ENCODE measurements at regions not wholly inside any gene's neighbourhood (a gene's known extent, or its start where the extent isn't known, plus 50 kb on each side); places are given as distances from the start of the nearest gene placed in this dataset.

DNA sequence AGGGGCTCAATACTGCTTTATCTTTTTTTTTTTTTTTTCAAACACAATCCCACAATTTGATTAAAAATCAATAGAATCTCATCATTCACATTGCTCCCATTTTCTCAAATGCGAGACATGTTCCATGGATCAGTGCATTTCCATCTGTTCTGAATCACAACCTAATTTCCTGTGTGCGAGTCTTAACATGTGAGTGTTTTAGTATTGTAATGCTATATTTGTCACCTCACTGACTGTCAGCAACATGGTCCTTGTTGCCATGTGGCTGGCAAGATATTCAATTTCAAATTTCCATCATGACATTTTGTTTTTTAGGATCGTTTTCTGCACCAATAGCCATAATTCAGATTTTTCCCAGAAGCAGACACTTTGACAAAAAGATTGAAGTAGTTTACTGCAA lies 233.2 kb upstream of the PRDM9 start:
- Histone ChIP-seq H3K4me1 (ENCODE audit: control insufficient read depth in 2 of 2, insufficient read depth in 1 of 2, low read depth in 1 of 2, low read length in 2 of 2) (no peaks in the 10 kb centered on the region), H3K14ac (ENCODE audit: low read length) (no peak overlapping the region), H3K27ac (replicated peaks; ENCODE audit: low read length) (no peak overlapping the region), H3K79me1 (ENCODE audit: low read depth, low read length) (no peaks in the 10 kb centered on the region), H2BK120ac (ENCODE audit: low read depth, low read length) (no peak overlapping the region), H4K8ac (ENCODE audit: low read depth, low read length) (no peak overlapping the region), H2AFZ (ENCODE audit: low read length) (no peak overlapping the region), H2BK12ac (ENCODE audit: low read length) (no peak overlapping the region), H3K18ac (ENCODE audit: low read length) (no peak overlapping the region), H3K23ac (ENCODE audit: low read depth, low read length, poor library complexity) (no peak overlapping the region), H3K36me3 (replicated peaks in 1 of 2; ENCODE audit: control insufficient read depth in 2 of 2, insufficient read depth in 2 of 2, low read length in 2 of 2) (no peaks in the 10 kb centered on the region), H3K27me3 (ENCODE audit: control insufficient read depth in 3 of 3, insufficient read depth in 3 of 3, low read depth in 1 of 3, low read length in 3 of 3) (no peaks in the 10 kb centered on the region), H3K4me3 (ENCODE audit: low read length in 2 of 2) (no peak overlapping the region), H2AK5ac (ENCODE audit: low read depth, low read length) (no peak overlapping the region), H4K91ac (ENCODE audit: low read depth, low read length, poor library complexity) (no peak overlapping the region), H2BK15ac (ENCODE audit: low read length) (no peak overlapping the region), H3K4ac (ENCODE audit: low read length) (no peak overlapping the region), H3K9me3 (replicated peaks in 1 of 2; ENCODE audit: control insufficient read depth in 2 of 2, insufficient read depth in 1 of 2, low read depth in 1 of 2, low read length in 2 of 2) (no peaks in the 10 kb centered on the region), H3K4me2 (ENCODE audit: insufficient read depth, low read length, poor library complexity, severe bottlenecking) (no peak overlapping the region), H2BK5ac (ENCODE audit: low read length) (no peak overlapping the region), H3K9ac (ENCODE audit: low read depth, low read length, poor library complexity) (no peak overlapping the region)
- no CpG with 5 or more reads among the region's 3 CpGs for WGBS, 2 donors (ENCODE audit: extremely low coverage in 2 of 2, insufficient read length in 2 of 2, insufficient replicate concordance in 1 of 2)
- DNase-seq (ENCODE audit: low spot score), result no peak

GRCh38 chr5:23269981-23270380 lies 237.4 kb upstream of the PRDM9 start:
- no peak overlapping the region for H4K8ac ChIP-seq (ENCODE audit: low read depth, low read length)
- H2AFZ ChIP-seq (ENCODE audit: low read length), result no peak overlapping the region
- no peak overlapping the region for H3K4ac ChIP-seq (ENCODE audit: low read length)
- no peak overlapping the region for H3K23ac ChIP-seq (ENCODE audit: low read depth, low read length, poor library complexity)
- no peak overlapping the region for H2AK5ac ChIP-seq (ENCODE audit: low read depth, low read length)
- no peaks in the 10 kb centered on the region for H3K79me1 ChIP-seq (ENCODE audit: low read depth, low read length)
- no peaks in the 10 kb centered on the region for H3K27me3 ChIP-seq (ENCODE audit: control insufficient read depth in 3 of 3, insufficient read depth in 3 of 3, low read depth in 1 of 3, low read length in 3 of 3)
- DNase-seq (ENCODE audit: low spot score), result no peak
- no peaks in the 10 kb centered on the region for H3K4me1 ChIP-seq (ENCODE audit: control insufficient read depth in 2 of 2, insufficient read depth in 1 of 2, low read depth in 1 of 2, low read length in 2 of 2)
- H2BK12ac ChIP-seq (ENCODE audit: low read length), result no peak overlapping the region
- no peak overlapping the region for H2BK120ac ChIP-seq (ENCODE audit: low read depth, low read length)
- WGBS, 2 donors (ENCODE audit: extremely low coverage in 2 of 2, insufficient read length in 2 of 2, insufficient replicate concordance in 1 of 2), result no CpG with 5 or more reads among the region's 2 CpGs
- H2BK15ac ChIP-seq (ENCODE audit: low read length), result no peak overlapping the region
- H3K9me3 ChIP-seq (replicated peaks in 1 of 2; ENCODE audit: control insufficient read depth in 2 of 2, insufficient read depth in 1 of 2, low read depth in 1 of 2, low read length in 2 of 2), result no peaks in the 10 kb centered on the region
- H4K91ac ChIP-seq (ENCODE audit: low read depth, low read length, poor library complexity), result no peak overlapping the region
- H3K9ac ChIP-seq (ENCODE audit: low read depth, low read length, poor library complexity), result no peak overlapping the region
- H3K4me3 ChIP-seq (ENCODE audit: low read length in 2 of 2), result no peak overlapping the region
- no peak overlapping the region for H3K27ac ChIP-seq (replicated peaks; ENCODE audit: low read length)
- H2BK5ac ChIP-seq (ENCODE audit: low read length), result no peak overlapping the region
- H3K36me3 ChIP-seq (replicated peaks in 1 of 2; ENCODE audit: control insufficient read depth in 2 of 2, insufficient read depth in 2 of 2, low read length in 2 of 2), result no peaks in the 10 kb centered on the region
- no peak overlapping the region for H3K14ac ChIP-seq (ENCODE audit: low read length)
- no peak overlapping the region for H3K4me2 ChIP-seq (ENCODE audit: insufficient read depth, low read length, poor library complexity, severe bottlenecking)
- no peak overlapping the region for H3K18ac ChIP-seq (ENCODE audit: low read length)

DNA sequence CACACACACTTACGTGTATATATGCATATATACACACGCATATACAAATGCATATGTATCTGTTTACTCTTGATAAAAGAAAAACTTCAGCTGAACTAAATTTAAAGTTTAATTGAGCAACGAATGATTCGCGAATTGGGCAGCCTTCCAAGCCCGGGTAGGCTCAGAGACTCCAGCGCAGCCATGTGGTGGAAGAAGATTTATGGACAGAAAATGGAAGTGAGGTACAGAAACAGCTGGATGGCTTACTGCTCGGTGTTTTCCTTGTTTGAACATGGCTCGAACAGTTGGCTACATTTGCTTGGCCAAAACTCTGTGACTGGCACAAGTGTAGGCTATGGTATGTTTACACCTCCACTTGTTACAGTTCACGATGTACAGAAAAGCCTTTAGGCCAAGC lies 239.3 kb upstream of the PRDM9 start:
- Histone ChIP-seq H4K8ac (ENCODE audit: low read depth, low read length) (no peak overlapping the region), H3K23ac (ENCODE audit: low read depth, low read length, poor library complexity) (no peak overlapping the region), H2AK5ac (ENCODE audit: low read depth, low read length) (no peak overlapping the region), H3K4ac (ENCODE audit: low read length) (no peak overlapping the region), H3K36me3 (replicated peaks in 1 of 2; ENCODE audit: control insufficient read depth in 2 of 2, insufficient read depth in 2 of 2, low read length in 2 of 2) (no peaks in the 10 kb centered on the region), H3K14ac (ENCODE audit: low read length) (no peak overlapping the region), H2BK12ac (ENCODE audit: low read length) (no peak overlapping the region), H2AFZ (ENCODE audit: low read length) (no peak overlapping the region), H3K18ac (ENCODE audit: low read length) (no peak overlapping the region), H3K27me3 (ENCODE audit: control insufficient read depth in 3 of 3, insufficient read depth in 3 of 3, low read depth in 1 of 3, low read length in 3 of 3) (no peaks in the 10 kb centered on the region), H3K4me1 (ENCODE audit: control insufficient read depth in 2 of 2, insufficient read depth in 1 of 2, low read depth in 1 of 2, low read length in 2 of 2) (no peaks in the 10 kb centered on the region), H3K9me3 (replicated peaks in 1 of 2; ENCODE audit: control insufficient read depth in 2 of 2, insufficient read depth in 1 of 2, low read depth in 1 of 2, low read length in 2 of 2) (no peaks in the 10 kb centered on the region), H3K9ac (ENCODE audit: low read depth, low read length, poor library complexity) (no peak overlapping the region), H2BK5ac (ENCODE audit: low read length) (no peak overlapping the region), H4K91ac (ENCODE audit: low read depth, low read length, poor library complexity) (no peak overlapping the region), H3K79me1 (ENCODE audit: low read depth, low read length) (no peaks in the 10 kb centered on the region), H3K27ac (replicated peaks; ENCODE audit: low read length) (no peak overlapping the region), H2BK15ac (ENCODE audit: low read length) (no peak overlapping the region), H2BK120ac (ENCODE audit: low read depth, low read length) (no peak overlapping the region), H3K4me3 (ENCODE audit: low read length in 2 of 2) (no peak overlapping the region), H3K4me2 (ENCODE audit: insufficient read depth, low read length, poor library complexity, severe bottlenecking) (no peak overlapping the region)
- whole genome bisulfite sequencing, 2 donors (ENCODE audit: extremely low coverage in 2 of 2, insufficient read length in 2 of 2, insufficient replicate concordance in 1 of 2), result no CpG with 5 or more reads among the region's 10 CpGs
- no peak for DNase-seq (ENCODE audit: low spot score)

- no peaks in the 10 kb centered on the region for H3K79me1 ChIP-seq (ENCODE audit: low read depth, low read length)
- H3K18ac ChIP-seq (ENCODE audit: low read length), result no peak overlapping the region
- H4K8ac ChIP-seq (ENCODE audit: low read depth, low read length), result no peak overlapping the region
- H3K4me1 ChIP-seq (ENCODE audit: control insufficient read depth in 2 of 2, insufficient read depth in 1 of 2, low read depth in 1 of 2, low read length in 2 of 2), result no peaks in the 10 kb centered on the region
- H3K14ac ChIP-seq (ENCODE audit: low read length), result no peak overlapping the region
- H3K36me3 ChIP-seq (replicated peaks in 1 of 2; ENCODE audit: control insufficient read depth in 2 of 2, insufficient read depth in 2 of 2, low read length in 2 of 2), result no peaks in the 10 kb centered on the region
- H2BK5ac ChIP-seq (ENCODE audit: low read length), result no peak overlapping the region
- no peaks in the 10 kb centered on the region for H3K27me3 ChIP-seq (ENCODE audit: control insufficient read depth in 3 of 3, insufficient read depth in 3 of 3, low read depth in 1 of 3, low read length in 3 of 3)
- H3K9ac ChIP-seq (ENCODE audit: low read depth, low read length, poor library complexity), result no peak overlapping the region
- no peak overlapping the region for H3K27ac ChIP-seq (replicated peaks; ENCODE audit: low read length)
- H3K23ac ChIP-seq (ENCODE audit: low read depth, low read length, poor library complexity), result no peak overlapping the region
- H2AK5ac ChIP-seq (ENCODE audit: low read depth, low read length), result no peak overlapping the region
- no peak overlapping the region for H2BK12ac ChIP-seq (ENCODE audit: low read length)
- H3K4ac ChIP-seq (ENCODE audit: low read length), result no peak overlapping the region
- H3K4me2 ChIP-seq (ENCODE audit: insufficient read depth, low read length, poor library complexity, severe bottlenecking), result no peak overlapping the region
- no peak overlapping the region for H2BK15ac ChIP-seq (ENCODE audit: low read length)
- no peak overlapping the region for H2AFZ ChIP-seq (ENCODE audit: low read length)
- no peaks in the 10 kb centered on the region for H3K9me3 ChIP-seq (replicated peaks in 1 of 2; ENCODE audit: control insufficient read depth in 2 of 2, insufficient read depth in 1 of 2, low read depth in 1 of 2, low read length in 2 of 2)
- no peak for DNase-seq (ENCODE audit: low spot score)
- no peak overlapping the region for H2BK120ac ChIP-seq (ENCODE audit: low read depth, low read length)
- no peak overlapping the region for H3K4me3 ChIP-seq (ENCODE audit: low read length in 2 of 2)
- no peak overlapping the region for H4K91ac ChIP-seq (ENCODE audit: low read depth, low read length, poor library complexity)
- no CpG with 5 or more reads among the region's 1 CpG for WGBS, 2 donors (ENCODE audit: extremely low coverage in 2 of 2, insufficient read length in 2 of 2, insufficient replicate concordance in 1 of 2)
Measured at GRCh38 chr5:23260621-23261020, 246.8 kb upstream of the PRDM9 start.
